Parathyroid adenoma (tissue), 2 donors: ENCODE measurements at regions not wholly inside any gene's neighbourhood (a gene's known extent, or its start where the extent isn't known, plus 50 kb on each side); places are given as distances from the start of the nearest gene placed in this dataset.

Experiments used
- H2AFZ ChIP-seq: fragments of 300-600 bp; sonication (generic); one replicate; pipeline ENCODE4 v1.7.0; 2017; ENCODE audit warnings: antibody characterized with exemption, mild to moderate bottlenecking
- H3K27ac ChIP-seq: fragments of 300-600 bp; sonication (generic); one replicate; pipeline ENCODE4 v1.7.0; 2017
- H3K27me3 ChIP-seq: fragments of 300-600 bp; sonication (generic); one replicate; pipeline ENCODE4 v1.7.0; 2017; ENCODE audit warnings: low read length; ENCODE audit not compliant: control insufficient read depth, insufficient read depth
- H3K36me3 ChIP-seq: fragments of 300-600 bp; sonication (generic); one replicate; pipeline ENCODE4 v1.7.0; 2017; ENCODE audit warnings: low read length; ENCODE audit not compliant: control insufficient read depth, insufficient read depth
- H3K4me1 ChIP-seq: fragments of 300-600 bp; sonication (generic); one replicate; pipeline ENCODE4 v1.7.0; 2017; ENCODE audit warnings: control low read depth
- H3K4me2 ChIP-seq: fragments of 300-600 bp; sonication (generic); one replicate; pipeline ENCODE4 v1.7.0; 2017; ENCODE audit warnings: low read length
- H3K4me3 ChIP-seq: fragments of 300-600 bp; sonication (generic); one replicate; pipeline ENCODE4 v1.7.0; 2017; ENCODE audit warnings: low read depth, low read length
- H3K79me2 ChIP-seq: fragments of 300-600 bp; sonication (generic); one replicate; pipeline ENCODE4 v1.7.0; 2017; ENCODE audit warnings: control low read depth
- H3K9ac ChIP-seq: fragments of 300-600 bp; sonication (generic); one replicate; pipeline ENCODE4 v1.7.0; 2017; ENCODE audit warnings: mild to moderate bottlenecking
- H3K9me3 ChIP-seq: fragments of 300-600 bp; sonication (generic); one replicate; pipeline ENCODE4 v1.7.0; 2017; ENCODE audit warnings: low read length; ENCODE audit not compliant: control insufficient read depth
- CTCF ChIP-seq: fragments of 300-600 bp; sonication (generic); IDR thresholded peaks from one replicate; pipeline ENCODE4 v1.7.0; 2017; ENCODE audit warnings: antibody characterized with exemption, mild to moderate bottlenecking
- donor health status: primary hyperparathyroidism.

GRCh38 chr9:115230924-115231515 is 113.1 kb upstream of the TNC start:
- Histone ChIP-seq H3K9me3 (no peaks in the 10 kb centered on the region), H3K27ac (no peak overlapping the region), H3K4me2 (no peak overlapping the region), H3K4me3 (no peak overlapping the region), H3K79me2 (no peaks in the 10 kb centered on the region), H2AFZ (no peak overlapping the region), H3K36me3 (no peaks in the 10 kb centered on the region), H3K27me3 (no peaks in the 10 kb centered on the region), H3K9ac (no peak overlapping the region), H3K4me1 (no peaks in the 10 kb centered on the region)
- no peak for TF ChIP-seq CTCF

GRCh38 chr9:115232181-115232774 is 114.3 kb upstream of the TNC start:
- no peaks in the 10 kb centered on the region for H3K79me2 ChIP-seq
- no peak overlapping the region for H3K4me2 ChIP-seq
- no peak overlapping the region for H3K9ac ChIP-seq
- no peak for TF ChIP-seq CTCF
- no peak overlapping the region for H3K4me3 ChIP-seq
- no peaks in the 10 kb centered on the region for H3K27me3 ChIP-seq
- no peaks in the 10 kb centered on the region for H3K9me3 ChIP-seq
- H3K36me3 ChIP-seq: peaks cover 2% of the 10 kb centered on the region
- no peaks in the 10 kb centered on the region for H3K4me1 ChIP-seq
- H3K27ac ChIP-seq: no peak overlapping the region
- H2AFZ ChIP-seq: no peak overlapping the region

GRCh38 chr9:115234094-115234493 is 116.1 kb upstream of the TNC start:
- no peak overlapping the region for H3K9ac ChIP-seq

GRCh38 chr9:115235221-115235620 is 117.3 kb upstream of the TNC start:
- no peaks in the 10 kb centered on the region for H3K27me3 ChIP-seq
- H2AFZ ChIP-seq: no peak overlapping the region
- H3K36me3 ChIP-seq: peaks cover 2% of the 10 kb centered on the region
- no peak overlapping the region for H3K4me2 ChIP-seq
- no peaks in the 10 kb centered on the region for H3K9me3 ChIP-seq
- H3K4me3 ChIP-seq: no peak overlapping the region
- H3K79me2 ChIP-seq: no peaks in the 10 kb centered on the region
- H3K27ac ChIP-seq: no peak overlapping the region
- no peaks in the 10 kb centered on the region for H3K4me1 ChIP-seq
- no peak for TF ChIP-seq CTCF
- H3K9ac ChIP-seq: no peak overlapping the region

More at GRCh38 chr9:115234094-115234493, 116.1 kb upstream of the TNC start:
- Histone ChIP-seq H3K4me2 (no peak overlapping the region), H3K36me3 (peaks cover 2% of the 10 kb centered on the region), H3K79me2 (no peaks in the 10 kb centered on the region), H3K4me1 (no peaks in the 10 kb centered on the region), H3K27ac (no peak overlapping the region), H3K9me3 (no peaks in the 10 kb centered on the region), H3K27me3 (no peaks in the 10 kb centered on the region), H2AFZ (no peak overlapping the region), H3K4me3 (no peak overlapping the region)
- no peak for TF ChIP-seq CTCF

GRCh38 chr9:115237385-115237998 is 119.5 kb upstream of the TNC start:
- no peak overlapping the region for H3K4me3 ChIP-seq
- H2AFZ ChIP-seq: no peak overlapping the region
- no peak overlapping the region for H3K27ac ChIP-seq
- no peaks in the 10 kb centered on the region for H3K27me3 ChIP-seq
- H3K9ac ChIP-seq: no peak overlapping the region
- no peak for TF ChIP-seq CTCF
- no peaks in the 10 kb centered on the region for H3K79me2 ChIP-seq
- H3K9me3 ChIP-seq: no peaks in the 10 kb centered on the region
- H3K4me1 ChIP-seq: no peaks in the 10 kb centered on the region
- H3K4me2 ChIP-seq: no peak overlapping the region
- peaks cover 2% of the 10 kb centered on the region for H3K36me3 ChIP-seq
